LNCaP clone FGC (cell line): ENCODE measurements at regions not wholly inside any gene's neighbourhood (a gene's known extent, or its start where the extent isn't known, plus 50 kb on each side); places are given as distances from the start of the nearest gene placed in this dataset.

Experiments
- DNase-seq: peaks from one replicate; pipeline ENCODE4 v3.0.0-alpha.2; 2011; ENCODE audit warnings: low read depth
- H3K4me3 ChIP-seq: 2 replicates; pipeline ENCODE4 v1.5.1; 2011; ENCODE audit warnings: mild to moderate bottlenecking, low read depth, low read length, control low read depth
- TF ChIP-seq, protein P1 (sequence below): IDR thresholded peaks from 2 replicates; pipeline ENCODE4 v1.5.1; 2012; ENCODE audit warnings: mild to moderate bottlenecking; ENCODE audit not compliant: control insufficient read depth, insufficient read depth; ENCODE audit errors: extremely low read depth

DNA sequence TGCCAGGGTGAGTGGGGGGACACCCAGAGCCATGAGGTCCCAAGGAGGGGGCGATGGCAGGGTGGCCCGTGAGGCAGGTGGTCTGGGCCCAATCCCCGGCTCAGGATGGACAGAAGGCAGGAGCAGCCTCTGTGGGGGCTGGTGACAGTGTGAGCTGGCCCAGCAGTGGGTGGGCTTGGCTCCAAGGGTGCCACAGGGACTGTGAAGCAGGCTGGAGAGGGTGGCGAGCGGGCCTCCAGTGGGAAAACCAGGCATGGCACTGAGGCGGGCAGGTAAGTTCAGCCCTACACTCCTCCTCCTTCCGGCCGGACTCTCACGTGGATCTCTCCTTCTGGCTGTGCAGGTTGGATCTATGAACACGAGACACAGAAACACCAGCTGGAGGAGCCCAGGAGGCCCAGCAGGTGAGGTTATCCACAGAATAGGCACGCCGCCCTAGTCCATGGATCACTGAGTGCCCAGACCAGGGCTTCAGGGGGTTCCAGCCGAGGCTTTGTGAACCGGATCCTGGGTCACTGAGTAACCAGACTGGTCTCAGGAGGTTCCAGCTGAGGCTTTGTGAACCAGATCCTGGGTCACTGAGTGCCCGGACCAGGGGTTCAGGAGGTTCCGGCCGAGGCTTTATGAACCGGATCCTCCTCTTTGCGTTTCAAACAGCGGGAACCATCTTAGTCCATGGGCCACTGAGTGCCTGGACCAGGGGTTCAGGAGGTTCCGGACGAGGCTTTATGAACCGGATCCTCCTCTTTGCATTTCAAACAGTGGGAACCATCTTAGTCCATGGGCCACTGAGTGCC lies 76.4 kb upstream of the BHLHE23 start:
- TF ChIP-seq, protein P1, sequence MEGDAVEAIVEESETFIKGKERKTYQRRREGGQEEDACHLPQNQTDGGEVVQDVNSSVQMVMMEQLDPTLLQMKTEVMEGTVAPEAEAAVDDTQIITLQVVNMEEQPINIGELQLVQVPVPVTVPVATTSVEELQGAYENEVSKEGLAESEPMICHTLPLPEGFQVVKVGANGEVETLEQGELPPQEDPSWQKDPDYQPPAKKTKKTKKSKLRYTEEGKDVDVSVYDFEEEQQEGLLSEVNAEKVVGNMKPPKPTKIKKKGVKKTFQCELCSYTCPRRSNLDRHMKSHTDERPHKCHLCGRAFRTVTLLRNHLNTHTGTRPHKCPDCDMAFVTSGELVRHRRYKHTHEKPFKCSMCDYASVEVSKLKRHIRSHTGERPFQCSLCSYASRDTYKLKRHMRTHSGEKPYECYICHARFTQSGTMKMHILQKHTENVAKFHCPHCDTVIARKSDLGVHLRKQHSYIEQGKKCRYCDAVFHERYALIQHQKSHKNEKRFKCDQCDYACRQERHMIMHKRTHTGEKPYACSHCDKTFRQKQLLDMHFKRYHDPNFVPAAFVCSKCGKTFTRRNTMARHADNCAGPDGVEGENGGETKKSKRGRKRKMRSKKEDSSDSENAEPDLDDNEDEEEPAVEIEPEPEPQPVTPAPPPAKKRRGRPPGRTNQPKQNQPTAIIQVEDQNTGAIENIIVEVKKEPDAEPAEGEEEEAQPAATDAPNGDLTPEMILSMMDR = no peak
- no peak for DNase-seq
- H3K4me3 ChIP-seq = no peak overlapping the region

DNA sequence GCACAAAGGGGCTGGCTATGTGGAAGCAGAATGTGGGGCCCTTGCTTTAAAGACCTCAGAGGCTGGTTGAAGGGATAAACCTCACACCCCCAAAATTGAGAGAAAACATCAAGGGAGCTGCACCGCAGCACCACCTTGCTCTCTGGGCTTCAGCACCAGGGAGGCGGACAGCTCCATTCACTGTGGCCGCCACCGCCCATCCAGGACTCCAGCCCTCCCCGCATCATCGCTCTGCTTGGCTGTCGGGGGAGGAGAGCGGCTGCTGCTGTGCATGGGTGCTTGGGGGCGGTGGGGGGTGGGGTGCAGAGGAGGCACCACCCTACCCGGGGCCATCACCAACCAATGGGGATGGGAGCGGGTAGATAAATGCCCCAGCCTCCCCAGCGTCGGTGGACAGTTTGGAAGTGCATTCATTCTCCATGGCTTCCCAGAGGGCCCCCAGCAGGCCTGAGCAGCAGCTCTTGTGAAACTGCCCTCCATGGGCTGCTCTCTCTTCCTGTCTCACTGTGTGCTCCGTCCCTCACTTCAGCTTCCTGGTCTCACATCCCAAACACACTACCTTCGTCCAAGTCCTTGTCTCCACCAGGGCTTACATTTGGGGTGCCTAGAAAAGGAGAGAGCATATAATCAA lies 75.7 kb upstream of the BHLHE23 start:
- H3K4me3 ChIP-seq = no peak overlapping the region
- DNase-seq = no peak
- TF ChIP-seq, protein P1 = no peak

- DNase-seq = no peak
- H3K4me3 ChIP-seq = no peak overlapping the region
- TF ChIP-seq, protein P1 = no peak
Measured at GRCh38 chr20:63081831-63082230, 75.1 kb upstream of the BHLHE23 start.

GRCh38 chr20:63081351-63081750 lies 74.6 kb upstream of the BHLHE23 start:
- no peak for DNase-seq
- H3K4me3 ChIP-seq = no peak overlapping the region
- TF ChIP-seq, protein P1 = no peak

DNA sequence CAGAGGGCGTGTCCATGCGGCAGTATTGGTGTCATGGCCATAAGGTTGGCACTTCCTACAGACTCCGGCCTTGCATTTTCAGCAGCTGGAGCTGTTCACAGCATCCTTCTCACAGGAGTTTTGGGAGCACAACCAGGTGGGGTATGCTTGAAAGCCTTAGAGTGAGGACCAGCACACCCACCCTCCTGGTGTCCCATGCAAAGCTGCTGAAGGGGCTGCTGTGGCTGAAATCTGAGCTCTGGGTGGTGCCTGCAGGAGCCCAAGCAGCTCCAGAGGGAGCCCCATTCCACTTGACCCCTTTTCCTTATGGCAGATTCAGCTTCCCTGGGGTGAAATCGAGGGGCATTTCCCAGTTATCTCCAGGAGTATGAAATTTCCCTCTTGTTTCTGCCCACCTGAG lies 74.0 kb upstream of the BHLHE23 start:
- TF ChIP-seq, protein P1 = no peak
- DNase-seq = no peak
- no peak overlapping the region for H3K4me3 ChIP-seq

DNA sequence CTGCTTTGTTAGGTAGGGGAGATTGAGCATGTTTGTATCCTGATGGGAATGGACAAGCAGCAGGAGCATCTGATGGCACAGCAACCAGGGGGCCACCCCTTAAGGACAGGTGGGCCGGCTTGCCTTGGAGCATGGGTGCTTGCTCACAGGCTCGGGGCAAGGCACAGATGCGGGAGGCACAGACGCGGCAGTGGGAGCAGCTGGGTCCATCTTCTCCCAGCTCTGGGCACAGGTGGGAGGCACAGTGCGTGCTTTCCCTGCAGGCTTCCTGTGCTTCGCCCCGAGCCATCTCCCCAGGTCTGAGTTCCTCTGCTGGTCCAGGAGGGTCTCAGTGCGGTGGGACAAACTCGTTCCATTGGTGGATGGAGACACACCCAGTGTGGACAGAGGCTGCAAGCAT lies 73.6 kb upstream of the BHLHE23 start:
- TF ChIP-seq, protein P1 = no peak
- H3K4me3 ChIP-seq = no peak overlapping the region

DNA sequence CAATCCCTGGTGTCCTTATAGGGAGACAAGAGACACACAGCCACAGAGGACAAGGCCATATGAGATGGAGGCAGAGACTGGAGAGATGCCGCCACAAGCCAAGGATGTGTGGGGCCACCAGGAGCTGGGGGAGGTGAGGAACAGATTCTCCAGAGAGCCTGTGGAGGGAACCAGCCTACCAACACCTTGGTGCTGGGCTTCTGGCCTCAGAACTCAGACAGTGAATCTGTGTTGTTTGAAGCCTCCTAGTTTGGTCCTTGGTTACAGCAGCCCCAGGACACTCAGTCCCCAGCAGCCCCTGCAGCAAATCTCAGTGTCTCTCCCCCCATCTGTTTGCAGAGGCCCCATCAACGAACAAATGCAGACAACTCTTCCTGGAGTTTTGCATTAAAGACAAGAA lies 73.2 kb upstream of the BHLHE23 start:
- TF ChIP-seq, protein P1 = no peak
- no peak overlapping the region for H3K4me3 ChIP-seq
- no peak for DNase-seq

More for the DNA sequence above, 73.6 kb upstream of the BHLHE23 start:
- no peak for DNase-seq
